Right hindlimb (tissue), 1 donor: ENCODE measurements at regions not wholly inside any gene's neighbourhood (a gene's known extent, or its start where the extent isn't known, plus 50 kb on each side); places are given as distances from the start of the nearest gene placed in this dataset.
"Not testable (repeated sequence)": the region's sequence is repeated elsewhere in the genome, so short reads cannot be mapped to it uniquely, and the experiment has no call there.

Experiments used
- DNase-seq: peaks from one replicate; pipeline ENCODE4 v3.0.0-alpha.2; 2018

DNA sequence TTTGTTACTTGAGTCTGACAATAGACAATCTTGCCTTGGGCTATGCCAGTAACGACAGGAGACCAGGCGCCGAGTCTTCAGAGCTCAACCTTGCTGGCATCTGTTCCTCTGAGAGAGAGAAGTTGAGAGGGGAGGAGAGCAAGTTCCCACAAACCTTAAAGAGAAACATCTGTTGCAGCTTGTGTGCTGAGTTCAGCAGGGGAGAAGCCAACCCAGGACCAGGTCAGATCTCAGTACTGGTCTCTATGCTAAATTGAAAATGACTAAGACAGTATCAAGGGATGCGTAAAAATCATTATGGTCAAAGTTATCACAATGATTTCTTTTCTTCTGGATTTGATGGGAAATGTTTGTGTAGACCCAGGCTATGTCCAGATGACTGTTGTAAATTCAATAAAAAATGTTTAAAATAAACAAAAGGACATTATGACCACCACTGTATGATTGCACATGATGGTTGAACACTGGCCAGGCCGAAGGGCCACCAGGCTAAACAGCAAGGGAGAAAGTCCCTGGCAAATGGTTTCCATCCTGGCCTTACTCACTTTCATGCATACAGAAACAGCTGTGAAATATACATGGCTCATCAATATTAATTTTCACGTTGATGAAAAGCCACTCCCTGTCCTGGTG, 100.3 kb upstream of the PMAIP1 start:
- DNase-seq = no peak

DNA sequence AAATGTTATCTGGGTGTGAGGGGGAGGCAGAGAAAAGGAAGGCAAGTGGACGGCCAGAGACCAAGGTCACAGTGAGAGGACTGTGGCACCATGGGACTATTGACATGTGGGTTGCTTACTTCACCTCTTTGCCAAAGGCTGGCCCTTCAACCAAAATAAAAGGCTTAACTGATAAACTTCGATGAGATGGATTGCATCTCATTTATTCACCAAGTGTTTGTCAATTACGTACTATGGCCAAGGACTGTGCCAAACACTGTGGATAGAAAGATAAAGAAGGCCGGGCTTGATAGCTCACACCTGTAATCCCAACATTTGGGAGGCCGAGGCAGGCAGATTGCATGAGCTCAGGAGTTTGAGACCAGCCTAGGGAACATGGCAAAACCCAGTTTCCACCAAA, 98.7 kb upstream of the CCBE1 start:
- DNase-seq = no peak

DNA sequence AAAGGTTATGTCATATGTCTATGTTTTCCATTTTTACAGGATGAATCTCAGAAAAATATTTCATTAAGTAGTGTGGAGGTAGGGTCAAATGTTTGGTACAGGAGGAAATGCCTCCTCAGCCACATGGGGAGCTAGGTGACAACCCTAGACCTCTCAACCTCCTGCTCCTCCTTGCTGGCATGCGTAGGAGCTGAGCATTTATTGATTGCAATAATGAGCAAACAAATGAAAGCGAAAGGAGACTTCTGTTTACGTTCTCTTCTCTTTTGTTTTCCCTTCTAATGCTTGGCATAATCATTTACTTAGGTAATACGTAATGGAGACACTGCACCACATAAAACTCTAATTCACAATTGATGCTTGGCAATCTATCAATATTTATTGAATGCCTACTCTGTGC, 95.1 kb upstream of the CCBE1 start:
- DNase-seq = no peak

DNA sequence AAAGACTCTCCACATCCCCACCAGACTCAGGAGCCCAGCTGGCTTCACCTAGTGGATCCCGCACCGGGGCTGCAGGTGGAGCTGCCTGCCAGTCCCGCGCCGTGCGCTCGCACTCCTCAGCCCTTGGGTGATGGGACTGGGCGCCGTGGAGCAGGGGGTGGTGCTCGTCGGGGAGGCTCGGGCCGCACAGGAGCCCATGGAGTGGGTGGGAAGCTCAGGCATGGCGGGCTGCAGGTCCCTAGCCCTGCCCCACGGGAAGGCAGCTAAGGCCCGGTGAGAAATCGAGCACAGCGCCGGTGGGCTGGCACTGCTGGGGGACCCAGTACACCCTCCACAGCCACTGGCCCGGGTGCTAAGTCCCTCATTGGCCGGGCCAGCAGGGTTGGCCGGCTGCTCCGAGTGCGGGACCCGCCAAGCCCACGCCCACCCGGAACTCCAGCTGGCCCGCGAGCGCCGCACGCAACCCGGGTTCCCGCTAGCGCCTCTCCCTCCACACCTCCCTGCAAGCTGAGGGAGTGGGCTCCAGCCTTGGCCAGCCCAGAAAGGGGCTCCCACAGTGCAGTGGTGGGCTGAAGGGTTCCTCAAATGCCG, 93.2 kb upstream of the CCBE1 start:
- not testable (repeated sequence) for DNase-seq

DNA sequence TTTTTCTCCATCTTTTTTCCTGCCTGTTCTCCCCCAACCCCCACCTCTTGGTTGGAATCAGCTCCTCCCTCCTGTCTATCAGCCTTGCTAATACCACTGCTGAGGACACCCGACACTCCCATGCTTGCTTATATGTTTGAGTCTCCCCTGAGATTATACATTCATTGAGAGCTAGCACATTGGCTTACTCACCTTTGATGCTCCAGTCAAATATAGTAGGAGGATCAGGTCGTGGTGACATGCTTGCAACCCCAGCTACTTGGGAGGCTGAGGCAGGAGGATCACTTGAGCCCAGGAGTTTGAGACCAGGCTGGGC, 91.5 kb upstream of the CCBE1 start:
- DNase-seq = no peak

DNA sequence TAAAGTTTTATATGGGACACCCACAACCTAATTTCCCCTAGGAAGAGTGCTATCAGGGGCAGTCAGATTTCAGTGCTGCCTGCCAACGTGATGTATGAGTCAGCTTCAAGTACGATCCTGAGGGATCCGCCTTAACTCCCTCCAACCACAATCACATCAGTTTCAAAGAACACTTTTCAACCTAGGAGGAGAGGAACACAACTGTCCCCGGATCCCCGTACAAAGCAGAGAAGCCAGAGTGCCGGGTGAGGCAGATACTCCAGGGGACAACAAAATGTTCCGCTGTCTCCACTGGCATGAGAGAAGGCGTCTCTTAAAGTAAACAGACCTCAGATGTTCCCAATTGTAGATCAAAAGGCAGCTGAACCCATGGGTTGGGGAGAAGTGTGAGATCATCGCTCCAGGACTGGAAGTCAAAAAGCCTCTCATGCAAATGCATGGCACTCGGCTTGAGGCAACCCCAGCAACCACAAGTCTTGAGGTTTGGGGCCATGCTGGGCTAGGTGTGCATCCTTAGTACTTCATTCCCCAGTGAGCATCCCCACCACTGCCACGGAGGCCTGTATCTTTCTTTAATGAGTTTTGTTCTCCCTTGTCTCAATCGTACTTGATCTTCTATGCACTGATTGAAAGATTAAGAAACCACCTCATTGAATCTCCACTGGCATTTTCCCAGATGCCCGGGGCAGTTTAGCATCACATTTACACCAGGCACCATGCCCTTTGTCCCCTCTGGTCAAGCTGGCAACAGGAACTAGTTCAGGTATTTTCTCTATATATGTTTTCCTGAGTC, 91.0 kb upstream of the CCBE1 start:
- DNase-seq = no peak

DNA sequence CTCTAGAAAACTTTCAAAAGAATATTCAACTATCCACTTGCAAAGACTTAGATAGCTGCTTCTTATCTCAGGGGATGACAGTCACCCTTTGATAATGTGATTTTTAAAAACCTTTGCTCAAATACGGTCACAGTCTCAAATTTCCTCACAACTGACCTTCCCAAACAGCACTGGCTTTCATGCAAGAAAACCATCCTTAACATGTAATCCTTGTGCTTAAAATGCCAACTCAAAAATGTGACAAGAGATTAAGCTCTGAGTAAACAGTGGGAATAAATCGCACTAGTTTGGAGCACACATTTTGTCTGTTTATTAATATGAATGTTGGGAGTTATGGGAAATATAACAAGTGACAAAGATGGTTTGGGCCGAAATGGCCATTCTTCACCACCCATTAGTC, 87.5 kb upstream of the CCBE1 start:
- no peak for DNase-seq

DNA sequence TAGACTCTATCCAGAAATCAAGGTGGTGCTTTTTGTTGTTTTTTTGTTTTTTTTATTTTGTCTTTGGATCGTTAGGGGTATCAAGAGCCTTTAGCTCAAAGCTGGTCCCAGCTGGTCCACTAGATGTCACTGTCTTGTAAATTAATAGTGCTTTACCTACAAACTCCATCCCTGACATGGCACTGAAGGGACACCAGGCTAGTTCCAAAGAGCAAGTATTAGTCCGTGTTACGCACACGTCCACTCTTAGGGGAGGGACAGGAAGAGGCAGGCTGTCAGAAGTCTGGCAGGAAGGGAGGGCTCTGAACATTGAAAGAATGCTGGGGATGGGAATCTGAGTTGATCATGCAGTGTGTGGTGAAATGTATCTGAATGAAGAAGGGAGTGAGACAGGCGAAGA, 85.9 kb upstream of the CCBE1 start:
- DNase-seq = peak; percentile 38

DNA sequence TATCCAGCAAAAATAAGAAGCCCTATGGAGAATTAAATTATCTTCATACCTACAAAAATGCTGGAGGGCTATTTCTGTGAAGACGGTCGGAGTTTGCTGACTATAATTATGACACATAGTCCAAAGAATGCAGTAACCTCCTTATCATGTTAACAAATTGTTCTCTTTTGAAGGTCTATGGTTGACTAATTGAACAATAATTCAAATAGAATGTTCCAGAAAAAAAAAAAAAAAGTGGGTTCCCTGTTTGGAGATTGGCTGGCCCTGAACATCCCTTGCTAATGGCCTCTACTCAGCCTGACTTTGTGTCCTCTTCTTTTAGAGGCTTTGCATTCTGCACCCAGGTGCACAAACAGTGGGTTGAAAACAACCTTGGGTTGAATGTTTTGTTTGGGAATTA, 82.8 kb upstream of the CCBE1 start:
- DNase-seq = no peak

DNA sequence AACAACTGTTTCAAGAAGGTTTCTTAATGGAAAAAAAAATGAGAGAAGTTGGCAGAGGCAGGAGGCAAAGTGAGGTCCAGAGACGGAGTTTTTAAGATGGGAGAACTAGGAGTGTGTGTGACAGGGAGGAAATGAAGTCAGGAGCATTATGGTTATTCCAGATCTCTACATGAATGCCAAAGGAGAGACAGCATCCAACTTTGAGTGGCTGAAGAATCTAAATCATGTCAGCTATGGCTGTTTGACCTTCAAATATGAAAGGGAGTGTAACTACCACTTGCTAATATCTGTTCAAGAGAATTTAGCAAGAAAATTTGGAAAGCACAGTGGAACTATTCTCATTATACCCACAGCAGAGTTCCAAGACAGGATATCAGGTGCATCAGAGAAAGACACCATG, 81.2 kb upstream of the CCBE1 start:
- no peak for DNase-seq

DNA sequence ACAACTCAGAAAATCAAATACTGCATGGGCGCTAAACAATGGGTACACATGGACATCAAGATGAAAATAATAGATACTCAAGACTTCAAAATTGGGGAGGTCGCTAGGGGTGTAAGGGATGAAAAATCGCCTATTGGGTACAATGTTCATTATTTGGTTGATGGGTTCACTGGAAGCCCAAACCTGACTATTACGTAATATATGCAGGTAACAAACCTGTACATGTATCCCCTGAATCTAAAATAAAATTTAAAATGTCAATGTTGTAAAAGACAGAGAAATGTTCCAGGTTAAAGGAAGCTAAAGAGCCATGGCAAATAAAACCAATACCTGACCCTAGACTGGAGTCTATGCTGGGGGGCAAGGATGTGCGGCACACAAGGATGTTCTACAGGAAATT, 80.4 kb upstream of the CCBE1 start:
- DNase-seq = no peak

DNA sequence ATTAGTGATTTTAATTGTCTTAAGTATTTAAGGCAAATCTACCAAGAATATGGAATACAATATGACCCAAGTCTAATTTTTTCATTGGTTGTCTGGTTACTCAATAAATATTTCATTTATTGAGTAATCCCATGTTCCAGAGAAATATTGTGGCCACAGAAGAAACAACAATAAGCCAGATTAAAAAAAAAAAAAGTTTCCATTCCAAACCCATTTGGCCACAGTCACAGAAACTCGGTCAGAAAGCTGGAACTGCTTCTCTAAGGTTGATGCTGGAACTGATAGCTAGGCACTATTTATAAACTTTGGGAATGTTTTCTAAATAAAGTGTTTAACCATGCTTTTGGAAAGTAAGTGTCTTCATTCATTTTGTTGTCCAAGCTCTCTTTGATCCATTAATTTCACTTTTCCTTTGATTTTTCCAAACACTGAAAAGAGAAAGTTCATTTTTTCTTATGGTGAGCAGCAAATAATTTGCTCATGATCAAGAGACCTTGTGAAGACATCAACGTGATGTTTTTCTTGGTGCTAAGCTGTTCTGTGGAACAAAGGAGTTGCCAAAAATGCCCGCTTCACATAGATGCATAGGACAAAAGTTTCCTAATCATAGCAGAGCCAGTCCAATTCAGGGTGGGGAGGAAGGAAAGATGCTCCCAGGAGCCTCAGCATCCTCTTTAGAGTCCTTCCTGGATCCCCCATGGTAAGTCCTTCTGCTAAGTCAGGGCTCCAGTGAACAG, 72.1 kb upstream of the CCBE1 start:
- DNase-seq = no peak

DNA sequence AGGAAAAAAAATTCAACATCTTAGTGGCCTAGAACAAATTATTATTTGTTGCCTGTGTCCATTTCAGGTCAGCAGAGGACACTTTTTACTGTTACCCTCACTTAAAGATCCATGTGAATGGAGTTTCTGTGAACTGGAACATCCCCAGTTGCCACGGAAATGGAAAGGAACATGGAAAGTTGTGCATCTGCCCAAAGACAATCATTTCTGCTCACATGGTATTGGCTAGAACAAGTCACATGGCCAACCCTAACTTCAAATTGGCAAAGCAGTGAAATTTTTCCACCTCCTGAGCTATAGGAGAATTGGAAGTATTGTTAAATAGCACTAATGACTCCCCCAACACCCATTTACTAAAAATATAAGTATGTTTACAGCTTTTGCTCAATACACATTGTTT, 71.2 kb upstream of the CCBE1 start:
- peak; percentile 40 for DNase-seq

DNA sequence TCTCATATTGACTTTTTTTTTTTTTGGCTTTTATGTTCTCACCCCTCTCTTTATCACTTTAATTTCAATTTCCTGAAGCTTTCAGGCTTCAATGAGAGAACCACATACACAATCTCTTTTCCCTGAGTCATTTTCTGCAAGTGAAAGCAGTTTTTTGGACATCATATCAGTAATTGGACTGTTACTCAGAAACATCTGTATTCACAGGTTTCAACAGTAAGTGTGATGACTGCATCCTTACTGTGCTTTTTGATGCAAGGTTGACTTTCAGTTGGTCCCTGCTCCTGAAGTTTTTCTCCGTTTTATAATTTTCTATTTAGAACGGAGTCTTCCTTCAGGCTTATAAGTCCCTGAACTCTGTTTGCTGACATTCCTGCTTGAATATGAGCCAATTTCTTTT, 70.5 kb upstream of the CCBE1 start:
- no peak for DNase-seq

DNA sequence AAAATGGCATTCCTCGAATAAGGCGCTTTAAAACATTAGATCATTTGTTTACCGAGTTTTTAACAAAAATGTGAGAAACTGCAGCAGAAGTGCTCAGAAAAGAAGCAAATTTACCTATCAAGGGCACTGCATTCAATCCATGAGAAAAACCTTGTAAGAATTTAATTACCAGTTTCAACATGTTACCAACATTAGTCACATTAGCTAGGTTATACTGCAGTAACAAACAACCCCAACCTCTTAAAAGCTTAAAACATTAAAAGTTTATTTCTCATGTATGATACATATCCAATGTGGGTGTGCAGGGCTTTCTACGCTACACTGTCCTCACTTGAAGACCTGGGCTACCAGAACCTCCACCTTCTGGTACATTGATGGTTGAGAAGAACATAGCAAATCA, 68.1 kb upstream of the CCBE1 start:
- no peak for DNase-seq

DNA sequence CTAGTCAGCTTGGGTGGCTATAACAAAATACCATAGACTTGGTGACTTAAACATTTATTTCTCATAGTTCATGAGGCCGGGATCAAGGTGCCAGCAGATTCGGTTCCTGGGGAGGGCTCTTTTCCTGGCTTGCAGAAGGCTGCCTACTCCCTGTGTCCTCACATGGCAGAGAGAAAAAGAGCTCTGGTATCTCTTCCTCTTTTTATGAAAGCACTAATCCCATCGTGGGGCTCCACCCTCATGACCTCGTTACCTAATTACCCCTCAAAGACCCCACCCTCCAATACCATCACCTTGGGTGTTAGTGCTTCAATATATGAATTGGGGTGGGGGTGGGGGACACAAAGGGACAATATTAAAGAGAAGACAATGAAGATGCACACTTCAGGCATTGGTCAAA, 67.1 kb upstream of the CCBE1 start:
- DNase-seq = no peak

DNA sequence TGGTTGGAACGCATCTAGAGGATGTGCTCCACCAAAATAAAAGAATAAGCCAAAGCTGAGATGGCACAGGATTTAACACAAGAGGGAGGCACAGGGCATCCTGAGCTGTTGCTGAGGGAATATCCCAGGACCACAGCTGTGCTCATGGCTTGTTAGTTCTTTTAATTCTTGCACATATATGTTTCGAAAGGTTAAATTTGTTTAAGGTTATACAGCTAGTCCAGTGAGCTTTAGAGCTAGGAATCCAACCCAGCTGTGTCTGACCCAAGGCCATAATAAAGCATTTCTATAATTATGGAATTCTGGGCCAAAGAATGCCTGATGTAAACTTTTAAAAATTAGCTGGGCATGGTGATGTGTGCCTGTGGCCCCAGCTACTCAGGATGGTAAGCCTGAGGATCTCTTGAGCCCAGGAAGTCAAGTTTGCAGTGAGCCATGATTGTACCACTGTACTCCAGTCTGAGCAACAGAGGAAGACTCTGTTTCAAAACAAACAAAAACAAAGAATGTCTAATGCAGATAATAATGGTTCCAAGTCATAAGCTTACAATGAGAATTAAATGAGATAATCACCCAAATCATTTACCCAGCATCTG, 66.4 kb upstream of the CCBE1 start:
- no peak for DNase-seq

DNA sequence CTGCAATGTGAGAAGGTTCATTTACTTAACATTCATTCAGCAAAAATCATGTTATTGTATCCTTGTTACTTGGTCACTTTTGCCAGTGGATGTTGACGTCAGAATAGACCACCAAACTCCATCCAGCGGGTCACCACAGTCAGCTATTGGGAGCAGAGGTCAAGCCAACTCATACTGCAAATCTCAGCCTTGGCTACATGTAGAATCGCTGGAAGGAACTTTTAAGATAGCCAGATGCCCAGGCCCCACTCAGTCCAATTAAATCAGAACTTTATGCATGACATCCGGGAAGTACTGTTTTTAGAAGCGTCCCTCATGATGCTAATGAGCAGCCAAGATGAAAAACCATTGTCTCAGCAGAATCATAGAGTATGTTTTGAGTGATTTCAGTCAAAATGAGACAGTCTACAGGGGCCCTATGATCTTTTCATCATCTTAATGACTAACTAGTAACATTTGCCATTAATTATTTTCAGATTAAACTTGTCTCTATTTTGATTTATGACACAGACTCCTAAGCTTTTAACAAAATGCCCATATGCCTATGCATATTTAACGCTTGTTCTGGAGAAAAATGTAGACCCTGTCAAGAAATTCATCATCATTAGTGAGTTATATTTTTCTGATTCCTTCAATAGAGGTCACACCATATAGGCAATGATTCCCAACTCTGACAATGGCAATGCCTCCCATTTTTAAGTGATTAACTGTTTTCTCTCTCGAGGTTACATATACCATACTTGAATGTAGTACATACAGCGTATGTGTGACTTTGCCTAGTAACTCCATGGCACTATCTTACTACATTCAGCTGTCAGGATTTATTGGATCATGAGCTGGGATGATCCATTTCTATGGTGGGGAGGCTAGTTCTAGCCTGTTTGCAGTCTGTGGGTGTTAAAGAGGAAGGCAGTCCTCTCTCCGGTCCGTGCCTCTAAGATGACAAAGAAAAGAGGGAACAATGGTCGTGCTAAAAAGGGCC, 63.7 kb upstream of the CCBE1 start:
- DNase-seq = no peak

DNA sequence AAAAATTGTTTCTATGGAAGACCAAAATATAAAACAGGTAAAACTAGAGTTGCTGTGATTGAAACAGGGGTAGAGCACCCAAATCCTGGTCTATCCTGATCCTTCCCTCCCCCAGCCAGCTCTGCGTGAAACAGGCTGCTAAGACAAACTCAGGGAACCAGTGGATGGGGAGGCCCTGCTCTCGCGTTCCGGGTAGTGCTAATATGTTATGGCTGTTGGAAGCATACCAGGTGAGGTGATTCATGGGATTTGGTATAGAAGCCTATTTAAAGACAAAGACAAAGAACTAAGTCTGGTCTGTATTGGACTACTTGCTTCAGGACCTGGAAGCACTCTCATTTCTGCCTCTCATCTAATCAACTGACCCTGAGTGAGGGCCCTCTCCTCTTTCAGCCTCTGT, 63.0 kb upstream of the CCBE1 start:
- DNase-seq = no peak

DNA sequence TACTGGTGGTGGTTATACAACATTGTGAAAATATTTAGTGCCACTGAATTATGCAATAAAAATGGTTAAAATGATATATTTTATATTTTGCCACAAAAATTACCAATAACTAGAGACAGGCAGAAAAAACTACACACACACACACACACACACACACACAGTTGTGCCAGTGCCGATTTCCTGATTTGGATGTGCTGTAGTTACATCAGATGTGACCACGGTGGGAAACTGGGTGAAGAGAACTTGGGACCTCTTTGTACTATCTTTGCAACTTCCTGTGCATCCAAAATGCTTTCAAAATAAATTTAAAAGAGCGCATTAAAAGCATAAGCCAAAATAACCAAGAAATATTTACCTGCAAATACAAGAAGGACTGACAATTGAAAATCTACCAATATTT, 61.6 kb upstream of the CCBE1 start:
- no peak for DNase-seq

DNA sequence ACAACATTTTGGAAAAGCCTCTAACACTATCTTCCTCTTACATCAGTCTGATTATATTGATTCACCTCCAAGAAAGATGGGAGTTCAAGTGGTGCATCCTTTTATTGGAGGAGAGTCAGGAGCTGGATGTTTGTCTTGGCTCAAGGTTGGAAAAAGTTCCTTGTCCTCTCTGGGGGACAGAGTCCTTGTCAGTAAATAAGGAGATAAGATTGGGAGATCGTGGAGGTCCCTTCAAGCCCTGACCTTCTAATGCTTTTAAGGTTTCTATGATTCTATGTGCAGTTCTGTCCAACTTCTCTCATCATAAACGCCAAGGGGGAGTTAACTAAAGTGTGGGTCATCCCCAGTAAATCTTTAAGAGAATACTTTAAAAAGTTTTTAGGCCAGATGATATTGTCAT, 60.9 kb upstream of the CCBE1 start:
- DNase-seq = no peak

DNA sequence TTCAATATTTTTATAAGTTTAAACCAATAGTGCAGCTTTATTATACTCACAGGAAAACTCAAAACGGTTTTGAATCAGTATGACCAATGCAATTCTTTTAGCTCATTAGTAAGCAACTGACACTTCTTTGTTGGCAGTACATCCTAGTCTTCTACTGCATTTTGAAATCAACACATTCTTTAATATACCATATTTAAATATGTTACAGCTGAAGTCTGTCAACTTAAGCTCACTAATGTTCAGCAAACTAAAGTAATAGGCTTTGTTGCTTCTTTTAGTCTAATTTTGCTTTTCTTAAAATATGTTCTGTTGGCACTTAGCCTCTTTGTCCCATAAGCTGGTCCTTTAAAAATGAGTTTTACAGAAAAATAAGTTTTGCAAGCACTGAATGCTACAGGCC, 55.4 kb upstream of the CCBE1 start:
- no peak for DNase-seq
